GM21447 (cell line): ENCODE measurements at regions not wholly inside any gene's neighbourhood (a gene's known extent, or its start where the extent isn't known, plus 50 kb on each side); places are given as distances from the start of the nearest gene placed in this dataset.

Experiments used
- ATAC-seq: cut with Tn5 transposase; IDR thresholded peaks from one replicate; pipeline ENCODE4 v1.9.1; 2021; ENCODE audit not compliant: unreplicated experiment

- no peak for ATAC-seq
Measured at GRCh38 chr20:50272724-50273446, 82.3 kb downstream of the CEBPB start.

GRCh38 chr20:50273601-50274491 lies 83.2 kb downstream of the CEBPB start:
- no peak for ATAC-seq

GRCh38 chr20:50274570-50275430 lies 84.2 kb downstream of the CEBPB start:
- no peak for ATAC-seq

- no peak for ATAC-seq
Measured at GRCh38 chr20:50276119-50277063, 85.8 kb downstream of the CEBPB start.

- ATAC-seq = no peak
Measured at GRCh38 chr20:50277064-50277415, 86.4 kb downstream of the CEBPB start.

GRCh38 chr20:50277460-50278376 lies 87.1 kb downstream of the CEBPB start:
- no peak for ATAC-seq

GRCh38 chr20:50278377-50278683 lies 87.7 kb downstream of the CEBPB start:
- ATAC-seq = no peak

GRCh38 chr20:50278684-50279531 lies 88.3 kb downstream of the CEBPB start:
- no peak for ATAC-seq

GRCh38 chr20:50279988-50280850 lies 89.6 kb downstream of the CEBPB start:
- no peak for ATAC-seq

GRCh38 chr20:50280851-50281655 lies 90.4 kb downstream of the CEBPB start:
- ATAC-seq = no peak

GRCh38 chr20:50281831-50282591 lies 91.4 kb downstream of the CEBPB start:
- ATAC-seq = no peak

GRCh38 chr20:50282592-50283241 lies 92.1 kb downstream of the CEBPB start:
- ATAC-seq = no peak

GRCh38 chr20:50283370-50283769 lies 92.7 kb downstream of the CEBPB start:
- no peak for ATAC-seq

GRCh38 chr20:50283922-50284810 lies 93.5 kb downstream of the CEBPB start:
- ATAC-seq = no peak
